Ascending aorta (tissue), 2 donors: ENCODE measurements at regions not wholly inside any gene's neighbourhood (a gene's known extent, or its start where the extent isn't known, plus 50 kb on each side); places are given as distances from the start of the nearest gene placed in this dataset.

Source experiments
- DNase-seq, 2 donors: peaks; one replicate each; pipeline ENCODE4 v3.0.0-alpha.2; 2019; ENCODE audit warnings: low spot score in 2 of 2
- H3K27ac ChIP-seq, 2 donors: fragments of 200-600 bp; sonication (generic); one replicate each; pipeline ENCODE4 v1.5.1; 2016 to 2017; ENCODE audit warnings: mild to moderate bottlenecking in 1 of 2
- H3K27me3 ChIP-seq: fragments of 200-600 bp; sonication (generic); one replicate; pipeline ENCODE4 v1.5.1; 2017
- H3K36me3 ChIP-seq, 2 donors: fragments of 200-600 bp; sonication (generic); one replicate each; pipeline ENCODE4 v1.5.1; 2016
- H3K4me1 ChIP-seq, 2 donors: fragments of 200-600 bp; sonication (generic); one replicate each; pipeline ENCODE4 v1.5.1; 2016 to 2017; ENCODE audit warnings: mild to moderate bottlenecking in 1 of 2
- H3K4me3 ChIP-seq, 2 donors: fragments of 200-600 bp; sonication (generic); one replicate each; pipeline ENCODE4 v1.5.1; 2016 to 2017; ENCODE audit warnings: mild to moderate bottlenecking in 1 of 2
- H3K9me3 ChIP-seq, 2 donors: fragments of 200-600 bp; sonication (generic); one replicate each; pipeline ENCODE4 v1.5.1; 2016
- intact Hi-C: fragments of 100-400 bp; cut with DNase I; formaldehyde crosslinking; loops from one replicate; pipeline ENCODE4 v1.15.1; 2023
- TF ChIP-seq, protein P1 (sequence below), 3 experiments: fragments of 200-600 bp in 2 of 3; fragments of 450-650 bp in 1 of 3; sonication (generic) in 2 of 3; IDR thresholded peaks; one replicate each; pipeline ENCODE4 v1.5.1; 2016 to 2019; ENCODE audit warnings: antibody characterized with exemption in 3 of 3, mild to moderate bottlenecking in 1 of 3, moderate library complexity in 1 of 3

DNA sequence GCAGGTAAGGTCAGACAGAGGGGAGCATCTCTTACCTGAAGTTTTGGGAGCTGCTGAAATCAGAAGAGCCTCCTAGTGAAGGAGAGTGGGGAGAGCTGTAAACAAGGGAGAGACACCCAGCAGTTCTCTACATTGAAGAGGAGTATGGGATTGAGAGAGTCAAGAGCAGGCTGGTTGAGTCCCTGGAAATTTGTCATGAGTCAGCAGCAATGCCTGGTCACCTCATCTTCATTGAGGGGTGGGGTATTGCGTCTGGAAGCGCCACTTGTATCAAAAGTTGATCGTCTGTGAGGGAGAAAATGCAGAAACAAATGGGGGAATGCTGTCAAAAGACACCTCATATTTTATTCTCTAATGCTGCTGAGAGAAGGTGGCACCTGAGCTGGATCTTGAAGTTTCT, 256.6 kb upstream of the CFAP20DC start:
- TF ChIP-seq, protein P1, sequence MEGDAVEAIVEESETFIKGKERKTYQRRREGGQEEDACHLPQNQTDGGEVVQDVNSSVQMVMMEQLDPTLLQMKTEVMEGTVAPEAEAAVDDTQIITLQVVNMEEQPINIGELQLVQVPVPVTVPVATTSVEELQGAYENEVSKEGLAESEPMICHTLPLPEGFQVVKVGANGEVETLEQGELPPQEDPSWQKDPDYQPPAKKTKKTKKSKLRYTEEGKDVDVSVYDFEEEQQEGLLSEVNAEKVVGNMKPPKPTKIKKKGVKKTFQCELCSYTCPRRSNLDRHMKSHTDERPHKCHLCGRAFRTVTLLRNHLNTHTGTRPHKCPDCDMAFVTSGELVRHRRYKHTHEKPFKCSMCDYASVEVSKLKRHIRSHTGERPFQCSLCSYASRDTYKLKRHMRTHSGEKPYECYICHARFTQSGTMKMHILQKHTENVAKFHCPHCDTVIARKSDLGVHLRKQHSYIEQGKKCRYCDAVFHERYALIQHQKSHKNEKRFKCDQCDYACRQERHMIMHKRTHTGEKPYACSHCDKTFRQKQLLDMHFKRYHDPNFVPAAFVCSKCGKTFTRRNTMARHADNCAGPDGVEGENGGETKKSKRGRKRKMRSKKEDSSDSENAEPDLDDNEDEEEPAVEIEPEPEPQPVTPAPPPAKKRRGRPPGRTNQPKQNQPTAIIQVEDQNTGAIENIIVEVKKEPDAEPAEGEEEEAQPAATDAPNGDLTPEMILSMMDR (IDR thresholded peaks at IDR 0.05): no peak
- no peak for DNase-seq
- H3K36me3 ChIP-seq: no peaks in the 10 kb centered on the region
- intact Hi-C loops: no loop called here
- no peaks in the 10 kb centered on the region for H3K27me3 ChIP-seq
- H3K9me3 ChIP-seq: no peaks in the 10 kb centered on the region
- H3K27ac ChIP-seq: no peak overlapping the region
- no peak overlapping the region for H3K4me3 ChIP-seq
- H3K4me1 ChIP-seq: no peaks in the 10 kb centered on the region

- intact Hi-C loops: no loop called here
- Histone ChIP-seq H3K4me3 (no peak overlapping the region), H3K27me3 (no peaks in the 10 kb centered on the region), H3K27ac (no peak overlapping the region), H3K4me1 (no peaks in the 10 kb centered on the region), H3K36me3 (no peaks in the 10 kb centered on the region), H3K9me3 (no peaks in the 10 kb centered on the region)
- no peak for DNase-seq
- TF ChIP-seq, protein P1 (IDR thresholded peaks at IDR 0.05): no peak
Observed at GRCh38 chr3:59304296-59304695, 254.5 kb upstream of the CFAP20DC start.

- no peaks in the 10 kb centered on the region for H3K36me3 ChIP-seq
- TF ChIP-seq, protein P1 (IDR thresholded peaks at IDR 0.05): no peak
- no peak overlapping the region for H3K4me3 ChIP-seq
- H3K9me3 ChIP-seq: no peaks in the 10 kb centered on the region
- no peaks in the 10 kb centered on the region for H3K27me3 ChIP-seq
- DNase-seq: no peak
- H3K4me1 ChIP-seq: no peaks in the 10 kb centered on the region
- intact Hi-C loops: no loop called here
- no peak overlapping the region for H3K27ac ChIP-seq
Observed at GRCh38 chr3:59303452-59303851, 253.6 kb upstream of the CFAP20DC start.

GRCh38 chr3:59302442-59302841, 252.6 kb upstream of the CFAP20DC start:
- TF ChIP-seq, protein P1 (IDR thresholded peaks at IDR 0.05): no peak

DNA sequence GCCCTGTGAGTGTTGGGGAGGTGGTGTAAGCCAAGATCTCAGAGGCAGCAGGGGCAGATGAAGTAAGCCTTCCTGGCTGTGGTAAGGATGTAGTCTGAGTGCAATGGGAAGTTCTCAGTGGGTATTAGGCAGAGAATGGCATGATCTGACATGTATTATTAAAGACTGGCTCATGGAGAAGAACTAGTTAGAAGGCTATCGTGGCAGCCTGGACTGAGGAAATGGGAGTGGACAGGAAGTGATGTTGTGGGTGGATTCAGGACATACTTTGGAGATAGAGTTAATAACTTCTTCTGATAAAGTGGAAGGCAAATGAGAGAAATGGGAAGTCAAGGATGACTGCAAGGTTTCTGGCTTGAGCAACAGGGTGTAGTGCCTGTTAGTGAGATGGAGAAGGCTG, 250.9 kb upstream of the CFAP20DC start:
- Histone ChIP-seq H3K36me3 (no peaks in the 10 kb centered on the region), H3K9me3 (no peaks in the 10 kb centered on the region), H3K27me3 (no peaks in the 10 kb centered on the region), H3K27ac (no peak overlapping the region), H3K4me1 (no peaks in the 10 kb centered on the region), H3K4me3 (no peak overlapping the region)
- no peak for DNase-seq
- intact Hi-C loops: no loop called here
- TF ChIP-seq, protein P1 (IDR thresholded peaks at IDR 0.05): no peak

More at GRCh38 chr3:59302442-59302841, 252.6 kb upstream of the CFAP20DC start:
- intact Hi-C loops: no loop called here
- DNase-seq: no peak
- no peak overlapping the region for H3K4me3 ChIP-seq
- H3K27ac ChIP-seq: no peak overlapping the region
- no peaks in the 10 kb centered on the region for H3K9me3 ChIP-seq
- H3K36me3 ChIP-seq: no peaks in the 10 kb centered on the region
- no peaks in the 10 kb centered on the region for H3K4me1 ChIP-seq
- no peaks in the 10 kb centered on the region for H3K27me3 ChIP-seq

DNA sequence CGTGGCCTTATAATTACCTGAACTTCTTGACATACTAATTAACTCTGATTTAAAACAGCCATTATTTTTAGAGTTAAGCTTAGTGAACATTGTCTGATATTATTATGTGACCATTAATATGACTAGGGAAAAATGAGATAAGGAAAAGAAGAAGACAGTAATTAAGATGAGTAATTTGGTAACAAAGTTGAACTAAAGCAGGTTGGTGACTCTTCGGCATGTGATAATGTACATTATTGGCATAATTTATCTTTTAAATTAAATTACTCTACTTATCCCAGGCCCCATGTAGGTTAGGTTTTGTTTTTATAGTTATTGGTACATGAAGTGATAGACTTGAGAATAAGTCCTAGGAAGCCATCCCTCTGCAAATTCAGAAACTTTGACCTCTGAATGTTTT, 249.7 kb upstream of the CFAP20DC start:
- DNase-seq: no peak
- Histone ChIP-seq H3K9me3 (peaks cover under 1 to 5% of the 10 kb centered on the region in 2 donors), H3K27me3 (no peaks in the 10 kb centered on the region), H3K27ac (no peak overlapping the region), H3K4me3 (no peak overlapping the region), H3K36me3 (no peaks in the 10 kb centered on the region), H3K4me1 (no peaks in the 10 kb centered on the region)
- TF ChIP-seq, protein P1 (IDR thresholded peaks at IDR 0.05): no peak
- intact Hi-C loops: no loop called here
